ENCODE measurements at regions not wholly inside any gene's neighbourhood (a gene's known extent, or its start where the extent isn't known, plus 50 kb on each side); places are given as distances from the start of the nearest gene placed in this dataset.
"Not testable (repeated sequence)": the region's sequence is repeated elsewhere in the genome, so short reads cannot be mapped to it uniquely, and the experiment has no call there.

- no peak for TF ChIP-seq CTCF (IDR thresholded peaks at IDR 0.05; ENCODE audit: insufficient read depth, low read length, severe bottlenecking)
- Histone ChIP-seq H3K27me3 (ENCODE audit: control insufficient read depth, insufficient read depth, low read length) (no peaks in the 10 kb centered on the region), H3K4me3 (ENCODE audit: low read depth, low read length) (no peak overlapping the region), H3K36me3 (ENCODE audit: control insufficient read depth, insufficient read depth, low read length) (no peaks in the 10 kb centered on the region)
- FAIRE-seq (no peak), DNase-seq (ENCODE audit: low read depth) (no peak)
Measured at GRCh38 chr12:58747533-58747932, 172.8 kb downstream of the LRIG3 start.

- no peak for FAIRE-seq
- no peaks in the 10 kb centered on the region for H3K36me3 ChIP-seq (ENCODE audit: control insufficient read depth, insufficient read depth, low read length)
- TF ChIP-seq CTCF (IDR thresholded peaks at IDR 0.05; ENCODE audit: insufficient read depth, low read length, severe bottlenecking): no peak
- H3K27me3 ChIP-seq (ENCODE audit: control insufficient read depth, insufficient read depth, low read length): no peaks in the 10 kb centered on the region
- H3K4me3 ChIP-seq (ENCODE audit: low read depth, low read length): no peak overlapping the region
- peak; percentile 97 for DNase-seq (ENCODE audit: low read depth)
Measured at GRCh38 chr12:58750484-58750883, 169.8 kb downstream of the LRIG3 start.

GRCh38 chr12:58757422-58757821, 162.9 kb downstream of the LRIG3 start:
- DNase-seq (ENCODE audit: low read depth) (peak; percentile 45), FAIRE-seq (no peak)
- H3K27me3 ChIP-seq (ENCODE audit: control insufficient read depth, insufficient read depth, low read length): no peaks in the 10 kb centered on the region
- H3K36me3 ChIP-seq (ENCODE audit: control insufficient read depth, insufficient read depth, low read length): no peaks in the 10 kb centered on the region
- H3K4me3 ChIP-seq (ENCODE audit: low read depth, low read length): no peak overlapping the region
- no peak for TF ChIP-seq CTCF (IDR thresholded peaks at IDR 0.05; ENCODE audit: insufficient read depth, low read length, severe bottlenecking)

- not testable (repeated sequence) for H3K4me3 ChIP-seq (ENCODE audit: low read depth, low read length); DNase-seq (ENCODE audit: low read depth); H3K36me3 ChIP-seq (ENCODE audit: control insufficient read depth, insufficient read depth, low read length); H3K27me3 ChIP-seq (ENCODE audit: control insufficient read depth, insufficient read depth, low read length); FAIRE-seq
Measured at GRCh38 chr12:58759745-58760144, 160.6 kb downstream of the LRIG3 start.

GRCh38 chr12:58761308-58761707, 159.0 kb downstream of the LRIG3 start:
- Histone ChIP-seq H3K4me3 (ENCODE audit: low read depth, low read length) (no peak overlapping the region), H3K27me3 (ENCODE audit: control insufficient read depth, insufficient read depth, low read length) (no peaks in the 10 kb centered on the region), H3K36me3 (ENCODE audit: control insufficient read depth, insufficient read depth, low read length) (no peaks in the 10 kb centered on the region)
- DNase-seq (ENCODE audit: low read depth): no peak
- no peak for TF ChIP-seq CTCF (IDR thresholded peaks at IDR 0.05; ENCODE audit: insufficient read depth, low read length, severe bottlenecking)
- no peak for FAIRE-seq

GRCh38 chr12:58764100-58764953, 156.0 kb downstream of the LRIG3 start:
- FAIRE-seq: no peak
- no peaks in the 10 kb centered on the region for H3K36me3 ChIP-seq (ENCODE audit: control insufficient read depth, insufficient read depth, low read length)
- TF ChIP-seq CTCF (IDR thresholded peaks at IDR 0.05; ENCODE audit: insufficient read depth, low read length, severe bottlenecking): no peak

More at GRCh38 chr12:58764100-58764953, 156.0 kb downstream of the LRIG3 start:
- Histone ChIP-seq H3K27me3 (ENCODE audit: control insufficient read depth, insufficient read depth, low read length) (no peaks in the 10 kb centered on the region), H3K4me3 (ENCODE audit: low read depth, low read length) (no peak overlapping the region)
- no peak for DNase-seq (ENCODE audit: low read depth)

Measured in bronchial epithelial cell (primary cell).